ENCODE measurements at regions not wholly inside any gene's neighbourhood (a gene's known extent, or its start where the extent isn't known, plus 50 kb on each side); places are given as distances from the start of the nearest gene placed in this dataset.

- Histone ChIP-seq H3K27ac (ENCODE audit: low read depth, low read length) (no peak overlapping the region), H3K27me3 (ENCODE audit: control insufficient read depth, insufficient read depth, low read length) (no peaks in the 10 kb centered on the region), H3K4me3 (ENCODE audit: low read depth, low read length) (no peak overlapping the region), H3K9me3 (ENCODE audit: control insufficient read depth, insufficient read depth, low read length) (no peaks in the 10 kb centered on the region)
- CTCF ChIA-PET, result interaction anchor here (0.9 to 1.8 kb wide), 2 partner anchors 478 to 713 kb away, joined by 4 read pairs; no protein-coding TSS in a partner anchor
- POLR2A ChIA-PET, result no interaction called here
- no peak for DNase-seq (ENCODE audit: low read depth, low spot score)
- no peak for TF ChIP-seq CTCF (IDR thresholded peaks at IDR 0.05; ENCODE audit: low read depth, low read length)
Observed at GRCh38 chr2:198775737-198776136, 682.0 kb downstream of the SATB2 start.

GRCh38 chr2:198774576-198774975 is 683.2 kb downstream of the SATB2 start:
- ChIA-PET POLR2A (no interaction called here), CTCF (interaction anchor here (0.6 kb wide), 1 partner anchor 116 kb away, joined by 3 read pairs; no protein-coding TSS in a partner anchor)
- no peak for TF ChIP-seq CTCF (IDR thresholded peaks at IDR 0.05; ENCODE audit: low read depth, low read length)
- Histone ChIP-seq H3K27me3 (ENCODE audit: control insufficient read depth, insufficient read depth, low read length) (no peaks in the 10 kb centered on the region), H3K27ac (ENCODE audit: low read depth, low read length) (no peak overlapping the region), H3K9me3 (ENCODE audit: control insufficient read depth, insufficient read depth, low read length) (no peaks in the 10 kb centered on the region), H3K4me3 (ENCODE audit: low read depth, low read length) (no peak overlapping the region)
- no peak for DNase-seq (ENCODE audit: low read depth, low spot score)

GRCh38 chr2:198767694-198768093 is 690.0 kb downstream of the SATB2 start:
- CTCF ChIA-PET, result no interaction called here

GRCh38 chr2:198763793-198764192 is 693.9 kb downstream of the SATB2 start:
- no peaks in the 10 kb centered on the region for H3K27me3 ChIP-seq (ENCODE audit: control insufficient read depth, insufficient read depth, low read length)
- DNase-seq (ENCODE audit: low read depth, low spot score), result no peak
- H3K4me3 ChIP-seq (ENCODE audit: low read depth, low read length), result no peak overlapping the region
- ChIA-PET POLR2A (no interaction called here), CTCF (no interaction called here)
- H3K9me3 ChIP-seq (ENCODE audit: control insufficient read depth, insufficient read depth, low read length), result no peaks in the 10 kb centered on the region
- no peak for TF ChIP-seq CTCF (IDR thresholded peaks at IDR 0.05; ENCODE audit: low read depth, low read length)
- no peak overlapping the region for H3K27ac ChIP-seq (ENCODE audit: low read depth, low read length)

More at GRCh38 chr2:198767694-198768093, 690.0 kb downstream of the SATB2 start:
- no peak overlapping the region for H3K4me3 ChIP-seq (ENCODE audit: low read depth, low read length)
- no peaks in the 10 kb centered on the region for H3K27me3 ChIP-seq (ENCODE audit: control insufficient read depth, insufficient read depth, low read length)
- no peak overlapping the region for H3K27ac ChIP-seq (ENCODE audit: low read depth, low read length)
- no peak for DNase-seq (ENCODE audit: low read depth, low spot score)
- no peaks in the 10 kb centered on the region for H3K9me3 ChIP-seq (ENCODE audit: control insufficient read depth, insufficient read depth, low read length)
- POLR2A ChIA-PET, result no interaction called here
- no peak for TF ChIP-seq CTCF (IDR thresholded peaks at IDR 0.05; ENCODE audit: low read depth, low read length)

- CTCF ChIA-PET, result interaction anchor here (1.0 kb wide), 1 partner anchor 465 kb away, joined by 4 read pairs; no protein-coding TSS in a partner anchor
- H3K4me3 ChIP-seq (ENCODE audit: low read depth, low read length), result no peak overlapping the region
- no peak for TF ChIP-seq CTCF (IDR thresholded peaks at IDR 0.05; ENCODE audit: low read depth, low read length)
- POLR2A ChIA-PET, result no interaction called here
- no peak overlapping the region for H3K27ac ChIP-seq (ENCODE audit: low read depth, low read length)
- H3K27me3 ChIP-seq (ENCODE audit: control insufficient read depth, insufficient read depth, low read length), result no peaks in the 10 kb centered on the region
- no peaks in the 10 kb centered on the region for H3K9me3 ChIP-seq (ENCODE audit: control insufficient read depth, insufficient read depth, low read length)
- no peak for DNase-seq (ENCODE audit: low read depth, low spot score)
Observed at GRCh38 chr2:198762441-198762840, 695.3 kb downstream of the SATB2 start.

Measured in AG04450 (cell line).